Suprapubic skin (tissue), 4 donors: ENCODE measurements at regions not wholly inside any gene's neighbourhood (a gene's known extent, or its start where the extent isn't known, plus 50 kb on each side); places are given as distances from the start of the nearest gene placed in this dataset.

Experiments used
- POLR2A ChIP-seq, 2 donors: fragments of 450-650 bp; IDR thresholded peaks; one replicate each; pipeline ENCODE4 v1.6.1; 2017; ENCODE audit warnings: antibody characterized with exemption in 2 of 2, mild to moderate bottlenecking in 2 of 2, moderate library complexity in 2 of 2
- POLR2AphosphoS5 ChIP-seq, 3 donors: sonication (generic); formaldehyde crosslinking; IDR thresholded peaks; one replicate each; pipeline ENCODE4 v1.6.1; 2017; ENCODE audit warnings: antibody characterized with exemption in 3 of 3

- TF ChIP-seq POLR2AphosphoS5 (IDR thresholded peaks at IDR 0.05) (no peak), POLR2A (IDR thresholded peaks at IDR 0.05) (no peak)
These were observed 298.6 kb upstream of the ANKH start for GRCh38 chr5:15170173-15170572.
